Astrocyte (in vitro differentiated cells and primary cell): ENCODE measurements at regions not wholly inside any gene's neighbourhood (a gene's known extent, or its start where the extent isn't known, plus 50 kb on each side); places are given as distances from the start of the nearest gene placed in this dataset.
A peak's percentile ranks its signal among the peaks of the same experiment; 100 is the strongest.

Experiments
- DNase-seq: peaks from one replicate; pipeline ENCODE4 v3.0.0-alpha.2; 2010; ENCODE audit warnings: low read depth
- FAIRE-seq: peaks from 2 replicates; lab custom pipeline; 2011; peaks lifted over from hg19 to GRCh38; lab: Jason Lieb, UNC
- H2AFZ ChIP-seq: 2 replicates; pipeline ENCODE4 v1.6.0; 2012; ENCODE audit warnings: low read depth, low read length, inconsistent platforms
- H3K27ac ChIP-seq: 2 replicates; pipeline ENCODE4 v1.5.1; 2011; ENCODE audit warnings: low read depth, low read length, inconsistent platforms
- H3K27me3 ChIP-seq: 2 replicates; pipeline ENCODE4 v1.6.0; 2011; ENCODE audit warnings: low read length, inconsistent platforms; ENCODE audit not compliant: insufficient read depth
- H3K36me3 ChIP-seq: 2 replicates; pipeline ENCODE4 v1.5.1; 2011; ENCODE audit warnings: low read length, inconsistent platforms; ENCODE audit not compliant: insufficient read depth
- H3K4me1 ChIP-seq: 2 replicates; pipeline ENCODE4 v1.5.1; 2011; ENCODE audit warnings: low read length, inconsistent platforms; ENCODE audit not compliant: insufficient read depth
- H3K4me2 ChIP-seq: 2 replicates; pipeline ENCODE4 v1.6.0; 2012; ENCODE audit warnings: low read length, inconsistent platforms
- H3K4me3 ChIP-seq: 2 replicates; pipeline ENCODE4 v1.5.1; 2011; ENCODE audit warnings: low read depth, mild to moderate bottlenecking, low read length, inconsistent platforms; ENCODE audit not compliant: insufficient read depth
- H3K79me2 ChIP-seq: 2 replicates; pipeline ENCODE4 v1.6.0; 2012; ENCODE audit warnings: mild to moderate bottlenecking, low read length, inconsistent platforms; ENCODE audit not compliant: insufficient read depth
- H3K9ac ChIP-seq: 2 replicates; pipeline ENCODE4 v1.6.0; 2012; ENCODE audit warnings: mild to moderate bottlenecking, low read length, inconsistent platforms
- H3K9me3 ChIP-seq: 2 replicates; pipeline ENCODE4 v1.5.1; 2012; ENCODE audit warnings: low read depth, mild to moderate bottlenecking, low read length, inconsistent platforms; ENCODE audit not compliant: insufficient read depth
- H4K20me1 ChIP-seq: 2 replicates; pipeline ENCODE4 v1.6.0; 2012; ENCODE audit warnings: low read length, inconsistent platforms; ENCODE audit not compliant: insufficient read depth
- H3K27ac Mint-ChIP-seq: one replicate; pipeline ENCODE4 v1.8.0; 2021; ENCODE audit warnings: mild to moderate bottlenecking, mixed read lengths; ENCODE audit not compliant: unreplicated experiment
- H3K27me3 Mint-ChIP-seq: one replicate; pipeline ENCODE4 v1.8.0; 2021; ENCODE audit warnings: low read depth, mixed read lengths; ENCODE audit not compliant: unreplicated experiment
- H3K36me3 Mint-ChIP-seq: one replicate; pipeline ENCODE4 v1.8.0; 2021; ENCODE audit warnings: low read depth, mixed read lengths; ENCODE audit not compliant: unreplicated experiment
- H3K4me1 Mint-ChIP-seq: one replicate; pipeline ENCODE4 v1.8.0; 2021; ENCODE audit warnings: low read depth, mixed read lengths; ENCODE audit not compliant: unreplicated experiment
- H3K4me3 Mint-ChIP-seq: one replicate; pipeline ENCODE4 v1.8.0; 2021; ENCODE audit warnings: mild to moderate bottlenecking, moderate library complexity, mixed read lengths; ENCODE audit not compliant: unreplicated experiment
- H3K9me3 Mint-ChIP-seq: one replicate; pipeline ENCODE4 v1.8.0; 2021; ENCODE audit warnings: mild to moderate bottlenecking, mixed read lengths; ENCODE audit not compliant: unreplicated experiment
- CTCF ChIP-seq: IDR thresholded peaks from 2 replicates; pipeline ENCODE4 v1.5.1; 2011; ENCODE audit warnings: low read depth, mild to moderate bottlenecking, inconsistent platforms, low read length, moderate library complexity; ENCODE audit not compliant: insufficient read depth
- EZH2 ChIP-seq: IDR thresholded peaks from 2 replicates; pipeline ENCODE4 v1.6.1; 2012; ENCODE audit warnings: mild to moderate bottlenecking, low read length, inconsistent platforms; ENCODE audit not compliant: insufficient read depth

- no peaks in the 10 kb centered on the region for H3K27me3 Mint-ChIP-seq
Observed at GRCh38 chr16:64206862-64207261, 915.0 kb downstream of the CDH11 start.

GRCh38 chr16:64203126-64203525 is 918.7 kb downstream of the CDH11 start:
- Histone ChIP-seq H3K36me3 (no peaks in the 10 kb centered on the region), H2AFZ (no peak overlapping the region), H3K9ac (no peak overlapping the region), H3K79me2 (no peaks in the 10 kb centered on the region), H3K4me3 (no peak overlapping the region), H3K4me1 (no peaks in the 10 kb centered on the region), H3K9me3 (no peaks in the 10 kb centered on the region), H3K4me2 (no peak overlapping the region), H4K20me1 (no peaks in the 10 kb centered on the region), H3K27ac (no peak overlapping the region), H3K27me3 (no peaks in the 10 kb centered on the region)
- Mint-ChIP-seq H3K9me3 (no peaks in the 10 kb centered on the region), H3K4me3 (no peak overlapping the region), H3K36me3 (no peaks in the 10 kb centered on the region), H3K4me1 (no peaks in the 10 kb centered on the region), H3K27ac (no peak overlapping the region), H3K27me3 (no peaks in the 10 kb centered on the region)
- TF ChIP-seq CTCF (no peak), EZH2 (no peak)
- no peak for DNase-seq
- no peak for FAIRE-seq

More at GRCh38 chr16:64206862-64207261, 915.0 kb downstream of the CDH11 start:
- H3K36me3 Mint-ChIP-seq, result no peaks in the 10 kb centered on the region
- no peaks in the 10 kb centered on the region for H3K9me3 Mint-ChIP-seq
- no peaks in the 10 kb centered on the region for H3K27me3 ChIP-seq
- H3K4me1 ChIP-seq, result no peaks in the 10 kb centered on the region
- H3K27ac Mint-ChIP-seq, result no peak overlapping the region
- H3K79me2 ChIP-seq, result no peaks in the 10 kb centered on the region
- no peak overlapping the region for H3K4me2 ChIP-seq
- FAIRE-seq (no peak), DNase-seq (peak; percentile 5)
- H4K20me1 ChIP-seq, result no peaks in the 10 kb centered on the region
- peaks cover 3% of the 10 kb centered on the region for H3K4me1 Mint-ChIP-seq
- H3K9me3 ChIP-seq, result no peaks in the 10 kb centered on the region
- H3K36me3 ChIP-seq, result no peaks in the 10 kb centered on the region
- no peak overlapping the region for H3K4me3 Mint-ChIP-seq
- no peak overlapping the region for H2AFZ ChIP-seq
- H3K27ac ChIP-seq, result no peak overlapping the region
- H3K4me3 ChIP-seq, result no peak overlapping the region
- H3K9ac ChIP-seq, result no peak overlapping the region
- TF ChIP-seq EZH2 (no peak), CTCF (no peak)

GRCh38 chr16:64202571-64202970 is 919.3 kb downstream of the CDH11 start:
- H3K27me3 Mint-ChIP-seq, result no peaks in the 10 kb centered on the region
- Histone ChIP-seq H4K20me1 (no peaks in the 10 kb centered on the region), H3K4me1 (no peaks in the 10 kb centered on the region), H3K9ac (no peak overlapping the region), H3K36me3 (no peaks in the 10 kb centered on the region), H3K4me3 (no peak overlapping the region), H3K4me2 (no peak overlapping the region), H3K79me2 (no peaks in the 10 kb centered on the region), H3K9me3 (no peaks in the 10 kb centered on the region), H2AFZ (no peak overlapping the region), H3K27ac (no peak overlapping the region), H3K27me3 (no peaks in the 10 kb centered on the region)
- H3K4me3 Mint-ChIP-seq, result no peak overlapping the region
- no peak overlapping the region for H3K27ac Mint-ChIP-seq
- TF ChIP-seq CTCF (no peak), EZH2 (no peak)
- no peaks in the 10 kb centered on the region for H3K4me1 Mint-ChIP-seq
- no peak for DNase-seq
- no peaks in the 10 kb centered on the region for H3K36me3 Mint-ChIP-seq
- H3K9me3 Mint-ChIP-seq, result no peaks in the 10 kb centered on the region
- no peak for FAIRE-seq
